ENCODE measurements at regions not wholly inside any gene's neighbourhood (a gene's known extent, or its start where the extent isn't known, plus 50 kb on each side); places are given as distances from the start of the nearest gene placed in this dataset.

DNA sequence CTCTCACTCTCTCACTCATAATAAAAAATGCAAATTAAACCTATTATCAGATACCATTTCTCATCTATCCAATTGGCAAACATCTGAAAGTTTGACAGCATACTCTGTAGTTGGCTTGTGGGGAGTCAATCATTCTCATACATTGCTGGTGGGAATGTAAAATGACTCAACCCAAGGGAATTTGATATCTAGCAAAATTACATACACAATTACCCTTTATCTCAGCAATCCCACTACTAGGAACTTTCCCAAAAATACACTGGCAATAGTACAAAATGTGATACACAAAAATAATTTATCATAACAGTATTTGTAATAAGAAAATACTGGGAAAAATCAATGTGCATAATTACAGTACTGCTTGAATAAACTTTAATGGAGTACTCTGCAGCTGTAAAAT lies 731.3 kb downstream of the DTWD2 start:
- no peak for DNase-seq

DNA sequence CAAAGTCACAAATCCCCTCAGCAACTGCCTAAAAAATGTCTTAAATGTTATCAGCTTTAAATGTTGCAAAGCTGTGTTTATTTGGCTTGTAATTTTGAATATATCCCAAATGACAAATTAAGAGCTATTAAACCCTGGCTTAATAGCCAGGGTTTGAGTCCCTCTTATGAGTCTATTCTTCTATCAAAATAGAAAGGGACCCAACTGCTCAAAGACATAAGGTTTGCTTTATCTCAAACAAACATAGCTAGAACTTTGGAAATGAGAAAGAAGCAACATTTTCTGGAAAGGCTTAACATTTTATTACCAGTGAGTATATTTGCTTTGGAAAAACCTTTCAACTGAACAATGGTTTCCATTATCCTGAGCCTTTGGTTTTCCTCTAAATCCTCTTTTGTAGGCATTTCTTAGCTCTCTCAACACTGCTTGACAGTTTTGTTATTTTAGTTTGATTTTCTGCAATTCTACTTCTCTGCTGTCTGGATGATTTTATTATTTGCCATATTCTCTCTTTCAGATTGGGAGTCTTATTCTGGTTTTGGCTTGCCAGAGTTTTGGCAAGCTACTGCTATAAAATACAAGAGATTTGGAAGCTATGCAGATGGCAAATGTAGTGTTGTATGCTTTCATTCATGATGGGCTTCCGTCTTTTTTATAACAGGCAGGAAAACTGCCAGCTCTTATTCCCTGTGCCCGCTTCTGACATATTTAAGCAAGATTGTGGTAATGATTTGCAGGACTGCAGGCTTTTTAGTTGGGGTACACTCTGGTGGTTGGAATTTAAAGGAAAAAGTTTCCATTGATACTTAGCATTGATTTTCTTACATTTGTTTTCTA lies 734.9 kb downstream of the DTWD2 start:
- DNase-seq, result no peak

DNA sequence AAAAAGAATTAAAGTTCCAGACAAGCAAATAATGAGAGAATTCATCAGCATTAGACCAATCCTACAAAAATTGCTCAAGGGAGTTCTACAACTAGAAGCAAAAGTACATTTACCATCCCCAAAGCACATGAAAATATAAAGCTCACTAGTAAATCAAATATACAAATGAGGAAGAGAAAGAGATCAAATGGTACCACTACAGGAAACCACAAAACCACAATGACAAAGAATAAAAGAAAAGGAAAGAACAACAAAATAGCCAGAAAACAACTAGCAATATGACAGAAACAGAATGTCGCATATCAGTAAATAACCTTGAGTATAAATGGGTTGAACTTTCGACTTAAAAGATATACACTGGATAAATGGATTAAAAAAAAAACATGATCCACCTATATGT lies 739.0 kb downstream of the DTWD2 start:
- DNase-seq, result no peak

DNA sequence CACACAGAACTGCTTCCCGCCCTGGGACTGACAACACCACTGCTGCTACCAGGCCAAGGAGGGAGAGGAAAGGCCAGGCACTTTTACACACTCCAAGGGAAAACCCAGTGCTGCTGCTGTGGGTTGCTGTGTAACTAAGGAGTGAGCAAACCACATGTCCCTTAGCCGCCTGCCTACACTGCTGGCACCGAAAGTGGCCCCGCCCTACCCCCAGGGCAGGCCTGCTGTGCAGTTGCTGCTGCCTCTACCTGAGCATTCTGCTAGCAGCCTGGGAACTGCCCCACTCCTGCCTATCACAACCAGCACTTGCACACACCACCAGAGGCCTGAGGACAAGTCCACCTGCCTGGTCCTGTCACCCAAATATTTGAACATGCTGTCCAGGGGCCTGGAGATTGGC lies 740.9 kb downstream of the DTWD2 start:
- DNase-seq, result no peak

DNA sequence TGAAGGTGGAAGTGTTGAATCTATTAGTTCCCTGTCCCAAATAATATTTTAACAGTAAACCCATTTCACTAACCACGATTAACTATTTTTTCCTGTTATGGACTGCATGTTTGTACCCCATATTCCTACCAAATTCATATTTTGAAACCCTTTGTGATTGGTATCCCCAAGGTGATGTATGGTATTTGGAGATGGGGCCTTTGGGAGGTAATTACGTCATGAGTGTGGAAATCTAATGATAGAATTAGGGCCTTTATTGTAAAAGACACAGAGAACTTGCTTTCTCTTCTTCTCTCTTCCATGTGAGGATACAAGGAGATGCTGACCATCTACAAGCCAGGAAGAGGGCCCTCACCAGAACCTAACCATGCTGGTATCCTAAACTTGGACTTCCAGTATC lies 744.7 kb downstream of the DTWD2 start:
- no peak for DNase-seq

DNA sequence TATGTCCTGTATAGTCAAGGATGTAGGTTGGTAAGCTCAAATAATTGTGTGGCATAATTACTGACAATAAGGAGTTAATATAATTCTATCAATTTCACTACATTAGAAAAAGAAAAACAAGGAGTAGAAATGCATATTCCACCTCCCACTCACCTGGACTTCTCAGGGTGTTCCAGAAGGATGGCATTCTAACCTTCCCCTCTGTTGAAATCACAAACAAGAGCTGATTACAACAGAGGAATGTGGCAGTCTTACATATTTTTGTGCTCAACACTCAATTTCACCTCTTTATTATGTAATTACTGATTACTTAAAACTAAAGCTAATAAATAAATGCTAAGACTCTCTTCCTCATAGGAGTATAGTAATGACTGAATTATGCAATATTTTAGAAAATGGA lies 745.3 kb downstream of the DTWD2 start:
- no peak for DNase-seq

DNA sequence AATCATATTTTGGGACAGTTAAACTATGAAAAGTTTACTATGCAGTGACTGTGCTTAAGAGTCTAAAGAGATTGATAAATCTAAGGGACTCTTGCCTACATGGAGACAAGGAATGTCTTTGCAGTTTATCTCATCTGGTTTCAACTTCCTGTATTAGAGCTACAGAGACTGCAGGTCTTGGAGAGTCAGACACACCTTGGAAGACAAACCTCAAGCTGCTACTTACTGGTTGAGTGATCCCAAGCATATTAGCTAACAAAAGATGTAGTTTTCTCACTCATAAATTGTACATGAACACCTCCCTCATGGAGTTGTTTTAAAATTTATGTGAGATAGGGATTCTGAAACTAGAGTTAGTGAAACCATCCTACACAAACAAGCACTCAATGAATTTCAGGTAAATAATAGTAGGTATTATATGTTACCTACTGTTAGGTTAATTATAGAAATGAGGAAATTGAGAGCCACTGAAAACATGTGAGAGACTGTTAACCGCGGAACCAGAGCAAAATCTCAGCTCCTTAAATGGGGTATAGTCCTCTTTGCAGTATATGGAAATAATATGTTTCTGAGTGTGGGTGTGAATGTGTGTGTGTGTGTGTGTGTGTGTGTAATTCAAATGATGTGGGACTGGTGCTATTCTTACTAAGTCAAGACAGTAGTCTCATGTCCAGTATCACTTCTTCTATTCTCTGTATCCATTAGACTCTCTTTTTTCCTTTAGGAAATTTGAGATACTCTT lies 752.1 kb downstream of the DTWD2 start:
- no peak for DNase-seq

DNA sequence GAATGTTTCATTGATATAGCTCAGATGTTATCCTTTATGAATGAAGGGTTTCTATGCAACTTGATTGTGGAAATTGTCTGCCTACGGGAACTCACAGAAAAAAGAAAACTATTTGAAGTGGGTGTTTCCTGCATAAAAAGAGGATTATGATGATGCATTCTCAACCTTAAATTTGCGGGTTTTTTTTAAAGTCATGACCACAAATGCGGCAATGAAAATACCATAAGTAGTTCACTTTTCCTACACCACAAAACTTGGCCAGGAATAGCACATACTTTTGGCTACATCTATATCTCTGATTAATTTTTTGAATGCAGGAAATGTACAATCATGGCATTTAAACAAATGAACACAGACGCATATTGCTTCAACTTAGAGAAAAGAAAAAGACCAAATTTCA lies 754.7 kb downstream of the DTWD2 start:
- DNase-seq, result no peak

DNA sequence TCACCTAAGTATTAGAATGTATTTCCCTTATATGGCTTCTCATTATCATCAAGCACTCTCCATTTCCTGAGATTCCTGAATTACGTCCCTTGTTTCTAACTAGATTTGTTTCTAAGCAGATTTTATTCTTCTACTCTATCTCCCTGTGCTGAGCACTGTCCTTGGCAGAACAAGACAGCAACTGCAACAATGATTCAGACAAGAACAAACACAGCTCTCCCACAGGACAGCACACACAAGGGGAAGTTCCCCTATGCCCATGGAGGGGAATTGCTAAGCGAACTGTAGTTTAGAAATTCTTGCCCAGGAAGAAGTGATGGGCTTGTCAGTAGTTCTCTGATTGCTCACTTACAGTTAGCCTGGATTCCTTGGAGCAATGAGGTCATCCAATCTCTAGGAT lies 759.9 kb downstream of the DTWD2 start:
- DNase-seq, result no peak

DNA sequence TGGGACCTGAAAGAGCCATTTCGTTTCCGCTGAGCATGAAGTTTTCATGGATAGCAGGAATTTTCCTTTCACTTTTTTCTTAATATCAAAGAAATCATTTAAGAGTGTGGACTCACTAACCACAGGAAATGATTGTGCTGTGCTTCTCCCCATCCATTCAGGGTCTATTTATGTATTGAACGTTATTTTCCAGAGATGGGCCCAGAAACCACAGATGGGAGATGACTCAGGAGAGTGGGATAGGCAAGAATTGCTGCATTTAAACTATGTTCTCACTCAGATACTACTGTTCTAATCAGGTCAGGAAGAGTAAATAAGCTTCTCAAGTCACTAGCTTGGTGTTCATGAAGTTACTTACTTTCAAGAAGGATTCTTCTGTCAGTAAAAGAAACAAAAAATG lies 763.8 kb downstream of the DTWD2 start:
- no peak for DNase-seq

DNA sequence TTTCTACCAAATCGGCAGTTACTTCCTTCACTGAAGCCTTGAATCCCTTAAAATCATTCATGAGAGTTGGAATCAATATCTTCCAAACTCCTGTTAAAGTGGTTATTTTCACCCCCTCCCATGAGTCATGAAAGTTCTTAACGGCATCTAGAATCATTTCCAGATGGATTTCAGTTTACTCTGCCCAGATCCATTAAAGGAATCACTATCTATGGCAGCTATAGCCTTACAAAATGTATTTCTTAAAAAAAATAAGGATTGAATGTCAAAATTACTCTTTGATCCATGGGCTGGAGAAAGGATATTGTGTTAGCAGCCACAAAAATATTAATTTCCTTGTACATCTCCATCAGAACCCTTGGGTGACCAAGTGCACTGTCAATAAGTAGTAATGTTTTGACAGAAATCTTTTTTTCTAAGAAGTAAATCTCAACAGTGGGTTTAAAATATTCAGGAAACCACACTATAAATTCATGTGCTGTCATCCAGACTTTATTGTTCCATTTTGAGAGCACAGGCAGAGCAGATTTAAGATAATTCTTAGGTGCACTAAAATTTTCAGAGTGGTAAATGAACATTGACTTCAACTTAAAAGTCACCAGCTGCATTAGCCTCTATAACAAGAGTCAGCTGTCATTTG lies 767.7 kb downstream of the DTWD2 start:
- DNase-seq, result no peak

DNA sequence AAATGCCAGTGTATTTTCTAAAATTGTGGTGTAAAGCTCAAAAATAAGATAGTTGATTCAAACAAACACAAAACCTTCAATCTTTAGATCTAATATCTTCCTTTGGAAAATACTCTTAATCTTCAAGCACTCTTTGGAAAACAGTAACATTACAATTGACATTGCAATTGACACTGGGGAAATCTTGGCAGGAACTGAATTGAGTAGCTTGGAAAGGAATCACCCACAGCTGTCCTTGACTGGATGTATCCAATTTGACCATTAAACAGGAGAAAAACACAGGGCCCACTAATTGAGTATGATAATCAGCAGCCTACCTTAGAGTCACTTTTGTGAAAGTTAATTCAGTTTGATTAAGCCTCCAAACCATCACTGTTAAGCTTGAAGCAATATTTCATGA lies 776.7 kb downstream of the DTWD2 start:
- no peak for DNase-seq

DNA sequence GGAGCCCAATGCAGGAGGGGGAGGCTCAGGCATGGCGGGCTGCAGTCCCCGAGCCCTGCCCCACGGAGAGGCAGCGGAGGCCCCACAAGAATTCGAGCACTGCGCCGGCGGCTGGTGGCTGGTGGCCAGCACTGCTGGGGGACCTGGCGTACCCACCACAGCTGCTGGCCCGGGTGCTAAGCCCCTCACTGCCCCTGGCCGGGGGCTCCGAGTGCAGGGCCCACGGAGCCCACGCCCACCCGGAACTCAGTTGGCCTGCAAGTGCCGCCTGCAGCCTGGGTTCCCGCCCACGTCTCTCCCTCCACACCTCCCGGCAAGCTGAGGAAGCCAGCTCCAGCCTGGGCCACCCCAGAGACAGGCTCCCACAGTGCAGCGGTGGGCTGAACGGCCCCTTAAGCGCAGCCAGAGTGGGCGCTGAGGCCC lies 780.3 kb downstream of the DTWD2 start:
- DNase-seq, result no peak

DNA sequence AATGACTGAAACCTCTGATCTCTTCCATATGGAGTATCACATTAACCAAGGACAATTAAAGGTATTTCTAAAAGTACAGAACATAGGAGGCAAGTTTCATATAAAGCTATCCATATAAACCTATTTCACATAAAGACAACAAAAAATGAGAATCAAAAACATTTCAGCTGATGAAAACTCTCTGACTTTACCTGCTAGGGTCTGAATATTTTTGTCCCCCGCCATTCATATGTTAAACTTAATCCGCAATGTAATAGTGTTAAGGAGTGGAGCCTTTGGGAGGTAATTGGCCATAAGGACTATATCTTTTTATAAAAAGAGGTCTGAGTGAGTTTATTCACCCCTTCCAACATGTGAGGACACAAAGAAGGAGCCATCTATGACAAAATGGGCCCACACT lies 788.5 kb downstream of the DTWD2 start:
- DNase-seq, result no peak

DNA sequence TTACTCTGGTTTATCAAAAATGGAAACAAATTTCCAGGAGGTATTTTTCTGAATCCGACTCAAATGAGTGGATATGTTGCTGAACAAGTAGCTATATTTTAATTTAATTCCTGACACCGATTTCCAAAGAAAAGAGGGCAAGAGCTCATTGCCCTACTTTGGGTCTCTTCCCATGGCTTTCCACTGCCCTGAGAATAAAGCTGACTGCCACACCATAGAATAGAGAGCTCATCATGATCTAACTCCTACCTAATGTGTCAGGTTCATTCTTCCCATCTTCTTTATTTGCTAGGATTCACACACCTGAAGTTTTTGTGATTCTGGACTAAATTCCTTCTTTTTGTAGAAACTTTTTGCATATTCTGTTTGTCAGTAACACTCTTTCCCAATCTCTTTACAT lies 792.1 kb downstream of the DTWD2 start:
- DNase-seq, result no peak

DNA sequence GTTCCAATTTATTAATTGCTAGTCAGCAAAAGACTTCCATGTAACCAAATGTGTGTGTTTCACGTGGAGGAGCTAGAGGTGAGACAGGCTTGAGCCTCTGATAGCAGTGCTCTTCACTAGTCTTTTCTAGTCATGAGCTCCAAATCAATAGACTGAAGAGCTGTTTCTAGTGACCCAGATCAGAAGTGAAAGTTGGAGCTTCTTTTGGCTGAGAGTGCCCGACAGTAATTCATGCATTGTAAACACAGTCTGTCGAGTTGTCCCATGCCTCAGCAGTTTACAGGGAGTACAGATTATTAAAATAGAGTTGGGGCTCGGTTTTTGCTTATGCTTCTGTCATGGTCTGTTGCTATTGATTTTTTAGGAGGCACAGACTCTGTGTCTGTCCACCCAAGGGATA lies 793.1 kb downstream of the DTWD2 start:
- DNase-seq, result no peak

DNA sequence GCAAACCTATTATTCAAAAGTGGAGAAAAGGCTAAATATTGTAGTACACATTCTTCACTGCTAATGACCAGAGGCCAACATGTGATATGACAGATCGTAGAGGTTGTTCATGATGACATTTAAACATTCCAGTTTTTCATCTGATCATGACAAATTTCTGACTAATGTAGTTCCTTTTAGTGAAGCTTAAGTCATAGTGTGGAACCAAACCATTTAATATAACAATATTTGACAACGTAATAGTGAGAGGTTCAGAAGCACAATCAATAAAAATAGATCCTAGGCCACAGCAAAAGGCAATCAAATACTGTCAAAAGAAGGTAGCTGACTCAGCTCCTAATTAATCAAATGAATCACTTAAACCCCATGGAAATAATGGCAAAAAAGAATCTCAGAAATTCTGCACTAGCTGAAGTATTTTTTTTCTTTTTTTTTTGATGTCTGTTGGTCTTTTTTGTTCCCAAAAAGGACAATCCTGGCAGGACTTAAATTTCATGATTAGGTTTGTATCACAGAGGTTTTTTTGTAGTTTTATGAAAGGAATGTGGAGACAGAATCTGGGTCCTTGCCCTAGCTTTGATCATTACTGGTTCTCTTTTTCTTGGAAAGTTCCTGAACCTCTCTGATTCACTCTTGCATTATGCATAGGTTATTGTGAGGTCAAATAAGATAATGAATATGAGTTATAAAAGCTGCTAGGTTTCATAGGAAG lies 795.0 kb downstream of the DTWD2 start:
- no peak for DNase-seq

DNA sequence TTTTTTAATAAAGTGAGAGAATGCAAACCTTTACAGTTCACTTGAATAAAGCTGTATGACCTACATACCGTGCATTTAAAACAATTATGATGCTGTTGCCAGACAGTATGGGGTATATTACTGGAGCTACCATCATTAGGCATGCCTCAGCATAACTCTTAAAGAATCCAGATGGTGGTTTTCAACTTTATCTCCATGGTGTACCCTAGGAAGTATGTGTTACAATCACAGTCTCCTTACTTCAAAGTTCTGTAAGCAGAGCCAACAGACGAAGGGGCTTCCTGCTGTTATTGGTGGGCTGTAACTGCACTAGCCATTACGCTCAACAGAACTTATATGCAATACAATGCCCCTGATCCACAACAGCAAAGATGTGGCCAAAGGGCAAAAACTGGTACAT lies 803.3 kb downstream of the DTWD2 start:
- no peak for DNase-seq

DNA sequence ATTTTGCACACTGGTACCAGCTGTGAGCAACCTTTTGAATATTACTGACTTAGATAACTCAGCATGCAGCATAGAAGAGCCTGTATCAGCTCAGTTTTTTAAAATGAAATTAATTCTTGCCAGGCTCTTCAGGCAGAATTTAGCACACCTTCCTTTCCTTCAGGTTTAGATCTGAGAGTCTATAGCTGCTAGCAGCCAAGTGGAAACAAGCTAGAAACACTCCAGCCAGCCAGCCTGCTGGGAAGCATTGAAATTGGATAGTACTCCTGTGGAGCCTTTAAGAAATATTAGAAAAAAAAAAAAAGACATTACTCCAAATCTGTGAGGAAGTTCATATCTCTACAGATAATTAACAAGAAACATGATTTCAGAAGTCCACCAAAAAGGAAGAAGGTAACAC lies 812.2 kb downstream of the DTWD2 start:
- DNase-seq, result no peak

DNA sequence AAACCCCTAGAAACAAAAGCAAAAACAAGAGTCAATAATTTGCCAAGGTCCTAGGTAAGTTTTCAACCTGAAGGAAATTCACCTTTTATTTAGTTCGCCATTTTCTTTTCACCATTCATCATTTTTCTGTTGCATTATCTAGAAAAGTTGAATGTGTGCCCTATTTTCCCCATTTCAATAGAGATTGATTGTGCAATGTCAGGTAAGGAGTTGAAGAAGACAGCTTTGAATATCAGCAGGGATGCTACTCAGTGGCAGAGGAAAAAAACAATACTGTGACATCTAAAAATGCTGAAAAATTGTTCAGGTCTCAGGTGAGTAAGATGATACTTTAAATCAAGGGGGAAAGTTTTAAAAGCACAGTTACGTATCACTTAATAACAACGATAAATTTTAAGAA lies 813.7 kb downstream of the DTWD2 start:
- no peak for DNase-seq

DNA sequence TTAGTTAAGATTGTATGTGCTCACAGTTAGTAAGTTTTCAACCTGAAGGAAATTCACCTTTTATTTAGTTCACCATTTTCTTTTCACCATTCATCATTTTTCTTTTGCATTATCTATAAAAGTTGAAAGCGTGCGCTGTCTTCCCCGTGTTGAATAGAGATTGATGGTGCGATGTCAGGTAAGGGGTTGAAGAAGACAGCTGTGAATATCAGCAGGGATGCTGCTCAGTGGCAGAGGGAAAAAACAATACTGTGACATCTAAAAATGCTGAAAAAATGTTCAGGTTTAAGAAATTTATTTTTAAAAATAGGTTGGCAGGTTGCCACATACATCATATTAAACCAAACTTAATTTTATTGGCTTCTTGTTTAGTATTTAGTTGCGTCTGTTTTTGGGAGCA lies 815.0 kb downstream of the DTWD2 start:
- DNase-seq, result no peak

DNA sequence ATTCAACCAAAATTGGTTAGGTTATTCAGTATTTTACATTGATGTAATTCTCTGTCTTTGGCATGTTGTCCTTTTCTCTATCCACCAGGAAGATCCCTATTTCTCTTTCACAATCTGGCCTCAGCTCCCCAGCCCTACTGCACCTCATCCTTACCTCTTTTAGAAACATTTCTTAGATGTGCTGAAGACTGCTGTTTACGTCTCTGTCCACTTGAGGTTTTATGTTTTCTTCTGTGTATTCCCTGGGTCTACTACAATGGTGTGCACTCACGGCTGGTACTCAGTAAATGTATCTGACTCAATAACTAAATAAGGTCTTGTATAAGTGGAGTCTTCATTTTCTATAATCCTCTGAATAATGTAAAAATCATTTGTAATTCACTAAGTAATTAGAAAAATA lies 822.7 kb downstream of the DTWD2 start:
- no peak for DNase-seq

DNA sequence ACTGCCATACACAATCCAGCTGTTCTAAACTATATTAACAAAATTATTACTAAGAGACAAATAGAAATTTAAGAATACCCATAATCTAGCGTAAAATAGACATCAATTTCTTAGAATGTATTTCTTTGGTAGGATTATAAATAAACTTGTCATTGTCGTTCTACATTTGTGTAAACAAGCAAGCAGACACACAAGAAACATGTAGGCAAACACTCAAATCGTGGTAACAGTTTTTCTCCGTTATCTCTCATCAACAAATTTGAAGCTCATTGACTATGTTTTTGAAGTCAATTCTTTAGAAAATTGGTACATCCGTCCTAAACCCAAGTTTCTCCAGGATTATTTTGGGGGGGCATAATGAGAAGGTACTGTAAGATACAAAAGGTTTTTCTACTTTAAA lies 832.2 kb downstream of the DTWD2 start:
- no peak for DNase-seq

DNA sequence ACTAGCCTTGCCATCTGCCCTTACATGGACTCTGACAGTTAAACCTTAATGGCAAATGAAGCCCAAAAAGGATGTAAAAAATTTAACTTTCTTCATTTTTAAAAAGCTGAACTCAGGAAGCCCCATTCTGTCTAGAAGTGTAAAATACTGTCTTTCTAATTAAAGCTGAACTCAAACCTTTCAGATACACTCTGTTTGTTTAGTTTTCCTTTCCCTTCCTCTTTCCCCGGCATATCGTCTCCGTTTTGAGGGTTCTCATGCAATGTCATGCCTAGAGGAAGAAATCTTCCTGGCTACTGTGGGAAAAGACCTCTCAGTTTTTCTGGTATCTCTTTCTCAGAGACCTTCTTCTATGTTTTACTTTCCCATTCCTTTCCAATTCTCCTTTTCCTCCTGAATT lies 841.5 kb downstream of the DTWD2 start:
- no peak for DNase-seq

All from CD4-positive, alpha-beta T cell treated with Interferon alpha-2 for 1 hour (primary cell).